ENCODE measurements at regions not wholly inside any gene's neighbourhood (a gene's known extent, or its start where the extent isn't known, plus 50 kb on each side); places are given as distances from the start of the nearest gene placed in this dataset.
"Not testable (repeated sequence)": the region's sequence is repeated elsewhere in the genome, so short reads cannot be mapped to it uniquely, and the experiment has no call there.

DNA sequence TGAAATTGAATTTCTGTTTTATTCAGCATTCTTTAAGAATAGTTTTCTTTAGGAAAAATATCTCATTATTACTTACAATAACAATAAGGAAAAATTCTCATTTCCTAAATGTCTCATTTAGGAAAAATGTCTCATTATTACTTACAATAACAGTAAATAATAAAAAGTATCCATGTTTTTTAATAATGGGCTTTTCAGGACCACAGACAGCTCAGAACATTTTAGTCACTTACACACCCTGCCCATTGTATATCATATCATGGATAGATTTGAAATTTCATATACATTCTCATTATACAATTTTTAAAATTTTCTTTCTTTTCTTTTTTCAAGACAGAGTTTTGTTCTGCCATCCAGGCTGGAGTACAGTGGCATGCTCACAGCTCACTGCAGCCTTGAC, 58.9 kb downstream of the ASCL1 start:
- DNase-seq (peak in 1 of 3 donors; percentile 11), ATAC-seq (ENCODE audit: insufficient read depth, low FRiP score) (no peak)
- Histone ChIP-seq H3K4me1 (ENCODE audit: control insufficient read depth in 5 of 5, insufficient read depth in 5 of 5, low read length in 5 of 5) (no peaks in the 10 kb centered on the region), H3K9ac (ENCODE audit: insufficient read depth in 1 of 2, low read length in 2 of 2) (no peak overlapping the region), H3K9me3 (ENCODE audit: control insufficient read depth in 4 of 4, insufficient read depth in 3 of 4, low read length in 3 of 4) (no peaks in the 10 kb centered on the region), H3K27me3 (ENCODE audit: control insufficient read depth in 3 of 3, insufficient read depth in 3 of 3, low read length in 2 of 3) (no peaks in the 10 kb centered on the region), H3K4me3 (no peak overlapping the region), H3K36me3 (ENCODE audit: control insufficient read depth in 4 of 4, insufficient read depth in 4 of 4, low read length in 4 of 4) (no peaks in the 10 kb centered on the region), H3K27ac (ENCODE audit: low read depth in 1 of 2, low read length in 1 of 2) (no peak overlapping the region)
- TF ChIP-seq CTCF (IDR thresholded peaks at IDR 0.05; ENCODE audit: control extremely low read depth, extremely low read depth) = no peak

DNA sequence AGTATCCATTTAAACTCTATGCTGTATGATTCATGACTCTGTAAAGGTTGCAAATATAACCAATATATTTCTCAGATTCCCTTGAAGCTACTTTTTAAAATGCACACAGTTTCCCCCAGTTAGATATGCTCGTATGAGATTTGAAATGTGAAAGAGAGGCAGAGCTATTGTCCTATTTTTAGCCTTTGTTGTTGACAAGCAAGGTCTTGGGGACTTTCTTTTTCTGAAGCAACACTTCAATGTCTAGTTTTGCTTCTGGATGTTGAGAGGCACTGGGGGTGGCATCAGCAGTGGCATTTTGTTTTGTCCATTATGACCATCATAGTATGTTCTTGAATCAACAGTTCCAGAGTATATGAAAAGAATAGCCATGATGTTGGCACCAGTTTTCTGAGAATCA, 63.4 kb downstream of the ASCL1 start:
- no peak overlapping the region for H3K27ac ChIP-seq (ENCODE audit: low read depth in 1 of 2, low read length in 1 of 2)
- ATAC-seq (ENCODE audit: insufficient read depth, low FRiP score) (no peak), DNase-seq (no peak)
- TF ChIP-seq CTCF (IDR thresholded peaks at IDR 0.05; ENCODE audit: control extremely low read depth, extremely low read depth) = no peak
- no peaks in the 10 kb centered on the region for H3K36me3 ChIP-seq (ENCODE audit: control insufficient read depth in 4 of 4, insufficient read depth in 4 of 4, low read length in 4 of 4)
- H3K27me3 ChIP-seq (ENCODE audit: control insufficient read depth in 3 of 3, insufficient read depth in 3 of 3, low read length in 2 of 3) = no peaks in the 10 kb centered on the region
- no peak overlapping the region for H3K9ac ChIP-seq (ENCODE audit: insufficient read depth in 1 of 2, low read length in 2 of 2)
- no peaks in the 10 kb centered on the region for H3K9me3 ChIP-seq (ENCODE audit: control insufficient read depth in 4 of 4, insufficient read depth in 3 of 4, low read length in 3 of 4)
- H3K4me1 ChIP-seq (ENCODE audit: control insufficient read depth in 5 of 5, insufficient read depth in 5 of 5, low read length in 5 of 5) = no peaks in the 10 kb centered on the region
- no peak overlapping the region for H3K4me3 ChIP-seq
- WGBS, 2 donors = 43 to 51% methylated on average over 1 of the region's 1 CpG

DNA sequence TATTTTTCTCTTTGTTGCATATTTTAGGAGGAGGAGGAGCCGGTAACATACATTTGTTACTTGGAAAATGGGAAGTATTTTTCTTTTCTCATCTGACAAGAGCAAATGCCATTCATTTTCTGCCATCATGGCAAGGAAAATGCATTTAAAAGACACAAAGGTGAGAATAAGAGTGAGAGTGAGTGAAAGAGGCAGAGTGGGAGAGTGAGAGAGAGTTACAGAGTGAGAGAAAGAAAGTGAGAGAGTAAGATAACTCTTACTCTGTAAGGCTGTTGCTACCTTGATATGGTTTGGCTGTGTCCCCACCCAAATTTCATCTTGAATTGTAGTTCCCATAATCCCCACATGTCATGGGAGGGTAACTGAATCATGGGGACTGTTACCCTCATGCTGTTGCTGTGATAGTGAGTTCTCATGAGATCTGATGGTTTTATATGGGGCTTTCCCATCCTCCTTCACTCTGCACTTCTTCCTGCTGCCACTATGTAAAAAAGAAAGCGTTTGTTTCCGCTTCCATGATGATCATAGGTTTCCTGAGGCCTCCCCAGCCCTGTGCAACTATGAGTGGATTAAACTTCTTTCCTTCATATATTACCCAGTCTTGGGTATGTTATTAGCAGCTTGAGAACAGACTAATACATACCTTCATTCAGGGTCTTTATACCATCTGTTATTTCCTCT, 64.2 kb downstream of the ASCL1 start:
- no peak for ATAC-seq (ENCODE audit: insufficient read depth, low FRiP score)
- no peak for DNase-seq
- Histone ChIP-seq H3K36me3 (ENCODE audit: control insufficient read depth in 4 of 4, insufficient read depth in 4 of 4, low read length in 4 of 4) (no peaks in the 10 kb centered on the region), H3K9me3 (ENCODE audit: control insufficient read depth in 4 of 4, insufficient read depth in 3 of 4, low read length in 3 of 4) (no peaks in the 10 kb centered on the region), H3K9ac (ENCODE audit: insufficient read depth in 1 of 2, low read length in 2 of 2) (no peak overlapping the region), H3K4me1 (ENCODE audit: control insufficient read depth in 5 of 5, insufficient read depth in 5 of 5, low read length in 5 of 5) (no peaks in the 10 kb centered on the region), H3K27me3 (ENCODE audit: control insufficient read depth in 3 of 3, insufficient read depth in 3 of 3, low read length in 2 of 3) (no peaks in the 10 kb centered on the region), H3K27ac (ENCODE audit: low read depth in 1 of 2, low read length in 1 of 2) (no peak overlapping the region), H3K4me3 (no peak overlapping the region)
- 81 to 82% methylated on average over 3 of the region's 3 CpGs for WGBS, 2 donors
- TF ChIP-seq CTCF (IDR thresholded peaks at IDR 0.05; ENCODE audit: control extremely low read depth, extremely low read depth) = no peak

DNA sequence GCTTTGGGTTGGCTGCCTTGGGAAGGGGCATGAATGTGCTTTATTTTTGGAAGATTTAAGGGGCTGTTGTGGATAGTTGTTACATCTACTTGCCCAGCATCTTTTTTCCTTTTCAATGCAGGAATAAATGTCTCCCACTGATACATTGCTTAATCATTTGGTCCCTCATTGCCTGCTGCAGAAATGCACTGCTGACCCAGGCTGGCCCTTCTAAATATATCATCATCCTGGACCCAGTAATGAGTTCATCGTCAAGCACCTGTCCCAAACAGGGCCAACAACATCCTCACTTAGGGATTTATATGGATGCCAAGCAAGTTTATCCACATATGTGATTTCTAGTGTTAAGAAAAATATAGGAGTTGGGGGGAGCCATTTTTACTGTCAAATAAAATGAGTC, 67.2 kb downstream of the ASCL1 start:
- no peaks in the 10 kb centered on the region for H3K27me3 ChIP-seq (ENCODE audit: control insufficient read depth in 3 of 3, insufficient read depth in 3 of 3, low read length in 2 of 3)
- no peak overlapping the region for H3K4me3 ChIP-seq
- H3K27ac ChIP-seq (ENCODE audit: low read depth in 1 of 2, low read length in 1 of 2) = no peak overlapping the region
- no peaks in the 10 kb centered on the region for H3K36me3 ChIP-seq (ENCODE audit: control insufficient read depth in 4 of 4, insufficient read depth in 4 of 4, low read length in 4 of 4)
- no peak for DNase-seq
- no peaks in the 10 kb centered on the region for H3K9me3 ChIP-seq (ENCODE audit: control insufficient read depth in 4 of 4, insufficient read depth in 3 of 4, low read length in 3 of 4)
- 77 to 84% methylated on average over 1 of the region's 1 CpG for WGBS, 2 donors
- ATAC-seq (ENCODE audit: insufficient read depth, low FRiP score) = no peak
- H3K4me1 ChIP-seq (ENCODE audit: control insufficient read depth in 5 of 5, insufficient read depth in 5 of 5, low read length in 5 of 5) = no peaks in the 10 kb centered on the region
- no peak overlapping the region for H3K9ac ChIP-seq (ENCODE audit: insufficient read depth in 1 of 2, low read length in 2 of 2)
- no peak for TF ChIP-seq CTCF (IDR thresholded peaks at IDR 0.05; ENCODE audit: control extremely low read depth, extremely low read depth)

GRCh38 chr12:103026643-103027042, 69.2 kb downstream of the ASCL1 start:
- H3K4me3 ChIP-seq; H3K36me3 ChIP-seq (ENCODE audit: control insufficient read depth in 4 of 4, insufficient read depth in 4 of 4, low read length in 4 of 4); H3K27ac ChIP-seq (ENCODE audit: low read depth in 1 of 2, low read length in 1 of 2); H3K9me3 ChIP-seq (ENCODE audit: control insufficient read depth in 4 of 4, insufficient read depth in 3 of 4, low read length in 3 of 4); H3K27me3 ChIP-seq (ENCODE audit: control insufficient read depth in 3 of 3, insufficient read depth in 3 of 3, low read length in 2 of 3); H3K4me1 ChIP-seq (ENCODE audit: control insufficient read depth in 5 of 5, insufficient read depth in 5 of 5, low read length in 5 of 5); ATAC-seq (ENCODE audit: insufficient read depth, low FRiP score); H3K9ac ChIP-seq (ENCODE audit: insufficient read depth in 1 of 2, low read length in 2 of 2): not testable (repeated sequence)
- peak; percentile 28 to 59 (median 47) for DNase-seq
- 33 to 53% methylated on average over 3 of the region's 3 CpGs for WGBS, 2 donors
